C4-2B (cell line): ENCODE measurements at regions not wholly inside any gene's neighbourhood (a gene's known extent, or its start where the extent isn't known, plus 50 kb on each side); places are given as distances from the start of the nearest gene placed in this dataset.

Experiments
- ZFX ChIP-seq: fragments of 450-650 bp; IDR thresholded peaks from 2 replicates; pipeline ENCODE4 v1.6.1; 2017
- TF ChIP-seq, protein P1 (sequence below): fragments of 450-650 bp; conservative IDR thresholded peaks from 2 replicates; pipeline ENCODE4 v1.5.1; 2017; ENCODE audit warnings: mild to moderate bottlenecking

DNA sequence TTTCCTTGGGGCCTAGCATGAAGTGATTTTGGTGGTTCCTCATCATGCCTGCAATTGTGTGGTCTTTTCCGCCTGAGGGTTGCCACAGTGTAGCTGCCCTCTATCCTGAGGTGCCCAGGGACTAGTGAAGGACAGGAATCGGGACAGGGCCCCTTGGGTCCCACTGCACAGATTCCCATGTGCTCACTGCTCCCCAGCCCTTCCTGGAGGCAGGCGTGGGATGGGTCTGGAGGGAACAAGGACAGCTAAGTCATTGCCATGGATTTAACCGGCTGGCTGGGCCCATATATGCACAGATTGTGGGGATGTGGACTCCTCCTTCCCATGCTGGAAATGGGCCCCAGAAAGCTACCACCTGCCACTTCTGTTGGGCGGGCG lies 122.3 kb upstream of the PITX1 start:
- TF ChIP-seq, protein P1, sequence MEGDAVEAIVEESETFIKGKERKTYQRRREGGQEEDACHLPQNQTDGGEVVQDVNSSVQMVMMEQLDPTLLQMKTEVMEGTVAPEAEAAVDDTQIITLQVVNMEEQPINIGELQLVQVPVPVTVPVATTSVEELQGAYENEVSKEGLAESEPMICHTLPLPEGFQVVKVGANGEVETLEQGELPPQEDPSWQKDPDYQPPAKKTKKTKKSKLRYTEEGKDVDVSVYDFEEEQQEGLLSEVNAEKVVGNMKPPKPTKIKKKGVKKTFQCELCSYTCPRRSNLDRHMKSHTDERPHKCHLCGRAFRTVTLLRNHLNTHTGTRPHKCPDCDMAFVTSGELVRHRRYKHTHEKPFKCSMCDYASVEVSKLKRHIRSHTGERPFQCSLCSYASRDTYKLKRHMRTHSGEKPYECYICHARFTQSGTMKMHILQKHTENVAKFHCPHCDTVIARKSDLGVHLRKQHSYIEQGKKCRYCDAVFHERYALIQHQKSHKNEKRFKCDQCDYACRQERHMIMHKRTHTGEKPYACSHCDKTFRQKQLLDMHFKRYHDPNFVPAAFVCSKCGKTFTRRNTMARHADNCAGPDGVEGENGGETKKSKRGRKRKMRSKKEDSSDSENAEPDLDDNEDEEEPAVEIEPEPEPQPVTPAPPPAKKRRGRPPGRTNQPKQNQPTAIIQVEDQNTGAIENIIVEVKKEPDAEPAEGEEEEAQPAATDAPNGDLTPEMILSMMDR: no peak
- TF ChIP-seq ZFX: no peak
